OCI-LY3 (cell line): ENCODE measurements at regions not wholly inside any gene's neighbourhood (a gene's known extent, or its start where the extent isn't known, plus 50 kb on each side); places are given as distances from the start of the nearest gene placed in this dataset.

ENCODE experiments used
- H2AFZ ChIP-seq: fragments of 200-600, 300-600 bp; shearing (Covaris generic); 2 replicates; pipeline ENCODE4 v1.6.0; 2014; ENCODE audit warnings: antibody characterized with exemption, low read depth, low read length
- H3K27ac ChIP-seq: fragments of 200-600, 300-600 bp; sonication (generic); 2 replicates; pipeline ENCODE4 v1.5.1; 2014; ENCODE audit warnings: mild to moderate bottlenecking, low read length, moderate library complexity, mixed read lengths
- H3K27me3 ChIP-seq: fragments of 200-600, 300-600 bp; sonication (generic); 2 replicates; pipeline ENCODE4 v1.6.1; 2014; ENCODE audit warnings: low read depth, low read length, mixed read lengths
- H3K36me3 ChIP-seq: fragments of 200-600, 300-600 bp; sonication (generic); replicated peaks from 2 replicates; pipeline ENCODE3; 2014; ENCODE audit warnings: low read depth, low read length, mixed read lengths
- H3K4me1 ChIP-seq: fragments of 300-600, 200-600 bp; sonication (generic); 2 replicates; pipeline ENCODE4 v1.6.1; 2014; ENCODE audit warnings: low read length, mixed read lengths
- H3K4me2 ChIP-seq: fragments of 200-600, 300-600 bp; sonication (generic); 2 replicates; pipeline ENCODE4 v1.6.1; 2014; ENCODE audit warnings: low read length, mixed read lengths
- H3K4me3 ChIP-seq: fragments of 300-600, 200-600 bp; sonication (generic); 2 replicates; pipeline ENCODE4 v1.5.1; 2014; ENCODE audit warnings: antibody characterized with exemption, mild to moderate bottlenecking, low read length, moderate library complexity
- H3K79me2 ChIP-seq: fragments of 300-600, 200-600 bp; shearing (Covaris generic); 2 replicates; pipeline ENCODE4 v1.6.1; 2014; ENCODE audit warnings: mild to moderate bottlenecking, low read length, mixed read lengths
- H3K9ac ChIP-seq: fragments of 300-600, 200-600 bp; shearing (Covaris generic); 2 replicates; pipeline ENCODE4 v1.6.0; 2014; ENCODE audit warnings: mild to moderate bottlenecking, low read length, moderate library complexity
- H3K9me3 ChIP-seq: fragments of 200-600, 300-600 bp; shearing (Covaris generic); 2 replicates; pipeline ENCODE4 v1.6.1; 2014; ENCODE audit warnings: low read length, mixed read lengths; ENCODE audit not compliant: insufficient read depth
- H4K20me1 ChIP-seq: fragments of 200-600, 300-600 bp; sonication (generic); 2 replicates; pipeline ENCODE4 v1.6.1; 2016; ENCODE audit warnings: low read length, mixed read lengths; ENCODE audit not compliant: insufficient read depth
- EZH2phosphoT487 ChIP-seq: fragments of 200-600 bp; shearing (Covaris generic); IDR thresholded peaks from 2 replicates; pipeline ENCODE4 v1.6.1; 2018; ENCODE audit warnings: antibody characterized with exemption, mixed run types, low read depth
- TF ChIP-seq, protein P1 (sequence below): fragments of 200-600, 300-600 bp; sonication (generic); IDR thresholded peaks from 2 replicates; pipeline ENCODE4 v1.5.1; 2014; ENCODE audit warnings: antibody characterized with exemption, low read length, low read depth

DNA sequence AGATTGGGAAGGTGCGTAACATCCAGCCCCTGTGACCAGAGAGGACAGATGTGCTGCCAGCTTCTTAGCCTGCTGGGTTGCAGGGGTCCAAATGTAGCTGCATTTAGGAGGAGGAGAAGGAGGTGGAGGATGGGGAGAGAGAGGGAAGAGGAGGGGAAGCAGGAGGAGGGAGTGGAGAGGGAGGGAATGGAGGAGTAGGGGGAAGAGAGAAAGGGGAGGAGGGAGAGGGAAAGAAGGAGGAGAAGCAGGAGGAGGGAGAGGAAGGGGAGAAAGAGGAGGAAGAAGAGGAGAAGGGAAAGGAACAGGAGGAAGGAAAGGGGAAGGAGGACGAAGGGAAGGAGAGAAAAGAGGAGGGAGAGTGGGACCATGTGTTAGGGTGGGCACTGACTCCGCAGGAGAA lies 108.6 kb downstream of the ABCC12 start:
- no peak overlapping the region for H3K27ac ChIP-seq
- no peak overlapping the region for H2AFZ ChIP-seq
- no peaks in the 10 kb centered on the region for H4K20me1 ChIP-seq
- peaks cover 36% of the 10 kb centered on the region for H3K27me3 ChIP-seq
- no peaks in the 10 kb centered on the region for H3K9me3 ChIP-seq
- H3K4me2 ChIP-seq = no peak overlapping the region
- H3K36me3 ChIP-seq = no peaks in the 10 kb centered on the region
- TF ChIP-seq, protein P1, sequence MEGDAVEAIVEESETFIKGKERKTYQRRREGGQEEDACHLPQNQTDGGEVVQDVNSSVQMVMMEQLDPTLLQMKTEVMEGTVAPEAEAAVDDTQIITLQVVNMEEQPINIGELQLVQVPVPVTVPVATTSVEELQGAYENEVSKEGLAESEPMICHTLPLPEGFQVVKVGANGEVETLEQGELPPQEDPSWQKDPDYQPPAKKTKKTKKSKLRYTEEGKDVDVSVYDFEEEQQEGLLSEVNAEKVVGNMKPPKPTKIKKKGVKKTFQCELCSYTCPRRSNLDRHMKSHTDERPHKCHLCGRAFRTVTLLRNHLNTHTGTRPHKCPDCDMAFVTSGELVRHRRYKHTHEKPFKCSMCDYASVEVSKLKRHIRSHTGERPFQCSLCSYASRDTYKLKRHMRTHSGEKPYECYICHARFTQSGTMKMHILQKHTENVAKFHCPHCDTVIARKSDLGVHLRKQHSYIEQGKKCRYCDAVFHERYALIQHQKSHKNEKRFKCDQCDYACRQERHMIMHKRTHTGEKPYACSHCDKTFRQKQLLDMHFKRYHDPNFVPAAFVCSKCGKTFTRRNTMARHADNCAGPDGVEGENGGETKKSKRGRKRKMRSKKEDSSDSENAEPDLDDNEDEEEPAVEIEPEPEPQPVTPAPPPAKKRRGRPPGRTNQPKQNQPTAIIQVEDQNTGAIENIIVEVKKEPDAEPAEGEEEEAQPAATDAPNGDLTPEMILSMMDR = no peak
- TF ChIP-seq EZH2phosphoT487 = no peak
- no peaks in the 10 kb centered on the region for H3K79me2 ChIP-seq
- no peaks in the 10 kb centered on the region for H3K4me1 ChIP-seq
- no peak overlapping the region for H3K4me3 ChIP-seq
- no peak overlapping the region for H3K9ac ChIP-seq

DNA sequence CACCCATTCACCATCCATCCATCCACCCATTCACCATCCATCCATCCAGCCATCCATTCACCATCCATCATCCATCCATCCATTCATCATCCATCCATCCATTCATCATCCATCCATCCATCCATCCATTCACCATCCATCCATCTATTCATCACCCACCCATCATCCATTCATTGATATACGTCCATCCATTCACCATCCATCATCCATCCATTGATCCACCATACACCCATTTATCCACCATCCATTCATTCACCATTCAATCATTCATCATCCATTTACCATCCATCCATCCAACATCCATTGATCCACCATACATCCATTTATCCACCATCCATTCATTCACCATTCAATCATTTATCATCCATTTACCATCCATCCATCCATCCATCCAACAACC lies 111.7 kb downstream of the ABCC12 start:
- H2AFZ ChIP-seq = no peak overlapping the region
- H3K9ac ChIP-seq = no peak overlapping the region
- H3K79me2 ChIP-seq = no peaks in the 10 kb centered on the region
- no peaks in the 10 kb centered on the region for H4K20me1 ChIP-seq
- no peak overlapping the region for H3K4me2 ChIP-seq
- peaks cover 19% of the 10 kb centered on the region for H3K27me3 ChIP-seq
- H3K4me3 ChIP-seq = no peak overlapping the region
- H3K9me3 ChIP-seq = no peaks in the 10 kb centered on the region
- TF ChIP-seq, protein P1 = no peak
- TF ChIP-seq EZH2phosphoT487 = no peak
- H3K27ac ChIP-seq = no peak overlapping the region
- no peaks in the 10 kb centered on the region for H3K36me3 ChIP-seq
- H3K4me1 ChIP-seq = no peaks in the 10 kb centered on the region

DNA sequence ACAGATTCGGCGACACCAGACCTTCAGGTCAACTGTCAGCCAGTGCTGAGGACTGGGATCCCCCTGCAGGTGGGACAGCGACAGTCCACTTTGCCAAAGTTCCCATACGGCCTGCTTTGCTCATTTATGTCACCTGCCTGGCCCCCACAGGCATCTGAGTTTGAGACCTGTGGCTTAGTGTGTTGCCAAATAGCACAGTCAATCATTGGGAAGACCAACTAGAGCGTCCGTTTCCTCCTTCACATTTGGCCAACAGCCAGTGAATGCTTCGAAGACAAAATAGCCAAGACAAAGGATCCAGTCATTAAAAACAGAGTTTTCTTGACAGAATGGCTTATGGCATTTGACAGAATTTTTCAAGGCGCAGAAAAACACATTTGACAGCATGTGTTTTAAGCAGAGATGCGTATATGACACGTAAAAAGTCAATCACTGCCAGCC lies 113.8 kb downstream of the ABCC12 start:
- no peak overlapping the region for H3K4me3 ChIP-seq
- no peaks in the 10 kb centered on the region for H4K20me1 ChIP-seq
- no peaks in the 10 kb centered on the region for H3K79me2 ChIP-seq
- H2AFZ ChIP-seq = no peak overlapping the region
- H3K4me2 ChIP-seq = no peak overlapping the region
- no peaks in the 10 kb centered on the region for H3K36me3 ChIP-seq
- H3K4me1 ChIP-seq = no peaks in the 10 kb centered on the region
- no peak overlapping the region for H3K9ac ChIP-seq
- TF ChIP-seq EZH2phosphoT487 = no peak
- TF ChIP-seq, protein P1 = no peak
- H3K27me3 ChIP-seq = peaks cover 9% of the 10 kb centered on the region
- H3K9me3 ChIP-seq = no peaks in the 10 kb centered on the region
- H3K27ac ChIP-seq = no peak overlapping the region

DNA sequence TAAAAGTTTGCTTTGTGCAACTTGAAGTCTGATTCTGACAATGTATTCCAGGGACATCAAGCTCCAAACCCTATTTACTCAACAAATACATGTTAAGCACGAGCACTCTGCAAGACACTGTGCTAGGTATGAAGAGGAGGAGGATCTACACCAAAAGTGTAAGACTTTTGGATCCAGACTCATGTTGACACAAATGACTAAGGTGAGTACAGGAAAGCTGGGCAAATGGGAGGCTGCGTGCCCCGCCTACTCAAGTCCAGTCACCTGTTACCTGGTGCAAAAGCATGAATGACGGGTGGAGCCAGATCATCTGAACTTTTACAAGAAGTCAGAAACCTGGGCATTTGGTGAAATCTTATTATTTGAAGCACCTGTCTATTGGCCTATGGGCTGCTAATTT lies 120.7 kb downstream of the ABCC12 start:
- Histone ChIP-seq H3K27ac (no peak overlapping the region), H4K20me1 (no peaks in the 10 kb centered on the region), H3K79me2 (no peaks in the 10 kb centered on the region), H3K9ac (no peak overlapping the region), H3K4me3 (no peak overlapping the region), H3K4me1 (no peaks in the 10 kb centered on the region), H3K4me2 (no peak overlapping the region), H3K27me3 (peaks cover 32% of the 10 kb centered on the region), H2AFZ (no peak overlapping the region), H3K36me3 (no peaks in the 10 kb centered on the region), H3K9me3 (no peaks in the 10 kb centered on the region)
- no peak for TF ChIP-seq EZH2phosphoT487
- TF ChIP-seq, protein P1 = no peak
